Dermis blood vessel endothelial cell (primary cell): ENCODE measurements at regions not wholly inside any gene's neighbourhood (a gene's known extent, or its start where the extent isn't known, plus 50 kb on each side); places are given as distances from the start of the nearest gene placed in this dataset.
"Not testable (repeated sequence)": the region's sequence is repeated elsewhere in the genome, so short reads cannot be mapped to it uniquely, and the experiment has no call there.

ENCODE experiments used
- DNase-seq: peaks from one replicate; pipeline ENCODE4 v3.0.0; 2010

- no peak for DNase-seq
Measured at GRCh38 chr13:64505336-64505910, 2724.7 kb downstream of the PCDH9 start.

- DNase-seq: no peak
Measured at GRCh38 chr13:64488731-64489130, 2741.4 kb downstream of the PCDH9 start.

GRCh38 chr13:64482373-64482772, 2747.8 kb downstream of the PCDH9 start:
- no peak for DNase-seq

GRCh38 chr13:64480672-64481071, 2749.5 kb downstream of the PCDH9 start:
- DNase-seq: no peak

- DNase-seq: no peak
Measured at GRCh38 chr13:64480211-64480610, 2749.9 kb downstream of the PCDH9 start.

- DNase-seq: no peak
Measured at GRCh38 chr13:64477146-64477545, 2753.0 kb downstream of the PCDH9 start.

GRCh38 chr13:64476041-64476568, 2754.0 kb downstream of the PCDH9 start:
- not testable (repeated sequence) for DNase-seq

- peak; percentile 44 for DNase-seq
Measured at GRCh38 chr13:64471916-64472315, 2758.2 kb downstream of the PCDH9 start.

GRCh38 chr13:64470751-64471150, 2759.4 kb downstream of the PCDH9 start:
- DNase-seq: no peak

GRCh38 chr13:64459778-64460177, 2770.4 kb downstream of the PCDH9 start:
- no peak for DNase-seq

- no peak for DNase-seq
Measured at GRCh38 chr13:64457976-64458375, 2772.2 kb downstream of the PCDH9 start.

- DNase-seq: no peak
Measured at GRCh38 chr13:64455124-64455523, 2775.0 kb downstream of the PCDH9 start.

GRCh38 chr13:64453831-64454230, 2776.3 kb downstream of the PCDH9 start:
- DNase-seq: no peak

GRCh38 chr13:64446372-64446771, 2783.8 kb downstream of the PCDH9 start:
- peak; percentile 19 for DNase-seq

- no peak for DNase-seq
Measured at GRCh38 chr13:64441740-64442139, 2788.4 kb downstream of the PCDH9 start.

- no peak for DNase-seq
Measured at GRCh38 chr13:64438084-64438483, 2792.1 kb downstream of the PCDH9 start.

GRCh38 chr13:64429691-64430090, 2800.4 kb downstream of the PCDH9 start:
- no peak for DNase-seq

GRCh38 chr13:64428196-64428595, 2801.9 kb downstream of the PCDH9 start:
- DNase-seq: no peak

GRCh38 chr13:64423467-64423866, 2806.7 kb downstream of the PCDH9 start:
- no peak for DNase-seq

GRCh38 chr13:64420181-64420580, 2810.0 kb downstream of the PCDH9 start:
- DNase-seq: no peak

GRCh38 chr13:64417581-64417980, 2812.6 kb downstream of the PCDH9 start:
- no peak for DNase-seq

- no peak for DNase-seq
Measured at GRCh38 chr13:64414381-64414780, 2815.8 kb downstream of the PCDH9 start.

- DNase-seq: no peak
Measured at GRCh38 chr13:64413529-64413928, 2816.6 kb downstream of the PCDH9 start.

- no peak for DNase-seq
Measured at GRCh38 chr13:64410276-64411053, 2819.7 kb downstream of the PCDH9 start.
